Thoracic aorta (tissue), 2 donors: ENCODE measurements at regions not wholly inside any gene's neighbourhood (a gene's known extent, or its start where the extent isn't known, plus 50 kb on each side); places are given as distances from the start of the nearest gene placed in this dataset.
"Not testable (repeated sequence)": the region's sequence is repeated elsewhere in the genome, so short reads cannot be mapped to it uniquely, and the experiment has no call there.

Source experiments
- ATAC-seq: fragments of 150-250 bp; one replicate; pipeline ENCODE4 v1.8.0; 2017; ENCODE audit warnings: low read depth; ENCODE audit not compliant: insufficient number of reproducible peaks, low FRiP score
- DNase-seq: peaks from one replicate; pipeline ENCODE4 v3.0.0-alpha.2; 2020; ENCODE audit warnings: low spot score
- H3K27ac ChIP-seq, 2 donors: fragments of 200-600 bp; sonication (generic); 1 replicate in 1 of 2; 2 replicates in 1 of 2; pipeline ENCODE4 v1.5.1; 2016; ENCODE audit warnings: mild to moderate bottlenecking in 2 of 2, moderate library complexity in 2 of 2
- H3K27me3 ChIP-seq: fragments of 200-600 bp; sonication (generic); replicated peaks from 2 replicates; pipeline ENCODE4 v1.6.0; 2016; ENCODE audit warnings: mild to moderate bottlenecking; ENCODE audit not compliant: insufficient read depth
- H3K36me3 ChIP-seq: fragments of 200-600 bp; sonication (generic); one replicate; pipeline ENCODE4 v1.5.1; 2016
- H3K4me1 ChIP-seq, 2 donors: fragments of 200-600 bp; sonication (generic); 1 replicate in 1 of 2; 2 replicates in 1 of 2; pipeline versions ENCODE4 v1.5.1 to v1.6.0; 2016; ENCODE audit warnings: low read depth in 2 of 2, mild to moderate bottlenecking in 1 of 2; ENCODE audit not compliant: control insufficient read depth in 1 of 2
- H3K4me3 ChIP-seq: fragments of 200-600 bp; sonication (generic); 2 replicates; pipeline ENCODE4 v1.5.1; 2016; ENCODE audit warnings: mild to moderate bottlenecking
- H3K9me3 ChIP-seq: fragments of 200-600 bp; sonication (generic); 2 replicates; pipeline ENCODE4 v1.5.1; 2016
- CTCF ChIP-seq: fragments of 200-600 bp; sonication (generic); IDR thresholded peaks from one replicate; pipeline ENCODE4 v1.5.1; 2019; ENCODE audit warnings: antibody characterized with exemption

- DNase-seq (no peak), ATAC-seq (no peak)
- H3K27ac ChIP-seq, result no peak overlapping the region
Measured at GRCh38 chr10:81725851-81726250, 149.1 kb upstream of the NRG3 start.

GRCh38 chr10:81728692-81729091 is 146.3 kb upstream of the NRG3 start:
- no peaks in the 10 kb centered on the region for H3K9me3 ChIP-seq
- H3K27me3 ChIP-seq, result no peaks in the 10 kb centered on the region
- H3K36me3 ChIP-seq, result no peaks in the 10 kb centered on the region
- no peak overlapping the region for H3K27ac ChIP-seq
- ATAC-seq (no peak), DNase-seq (no peak)
- no peak for TF ChIP-seq CTCF
- no peak overlapping the region for H3K4me3 ChIP-seq
- H3K4me1 ChIP-seq, result no peaks in the 10 kb centered on the region

More at GRCh38 chr10:81725851-81726250, 149.1 kb upstream of the NRG3 start:
- H3K36me3 ChIP-seq, result no peaks in the 10 kb centered on the region
- no peaks in the 10 kb centered on the region for H3K27me3 ChIP-seq
- H3K4me1 ChIP-seq, result no peaks in the 10 kb centered on the region
- TF ChIP-seq CTCF, result no peak
- no peaks in the 10 kb centered on the region for H3K9me3 ChIP-seq
- no peak overlapping the region for H3K4me3 ChIP-seq

GRCh38 chr10:81730891-81731290 is 144.1 kb upstream of the NRG3 start:
- H3K36me3 ChIP-seq, result no peaks in the 10 kb centered on the region
- no peak for DNase-seq
- no peak overlapping the region for H3K4me3 ChIP-seq
- no peak for TF ChIP-seq CTCF
- ATAC-seq, result no peak
- no peaks in the 10 kb centered on the region for H3K4me1 ChIP-seq
- H3K27ac ChIP-seq, result no peak overlapping the region
- H3K27me3 ChIP-seq, result no peaks in the 10 kb centered on the region
- H3K9me3 ChIP-seq, result no peaks in the 10 kb centered on the region

GRCh38 chr10:81733542-81733941 is 141.5 kb upstream of the NRG3 start:
- no peak for TF ChIP-seq CTCF
- no peak for DNase-seq
- no peaks in the 10 kb centered on the region for H3K9me3 ChIP-seq
- no peaks in the 10 kb centered on the region for H3K4me1 ChIP-seq
- H3K36me3 ChIP-seq, result no peaks in the 10 kb centered on the region
- H3K27me3 ChIP-seq, result no peaks in the 10 kb centered on the region
- no peak for ATAC-seq
- no peak overlapping the region for H3K4me3 ChIP-seq
- H3K27ac ChIP-seq, result no peak overlapping the region

GRCh38 chr10:81735167-81735566 is 139.8 kb upstream of the NRG3 start:
- H3K9me3 ChIP-seq, DNase-seq, H3K36me3 ChIP-seq, H3K27ac ChIP-seq, ATAC-seq, H3K4me3 ChIP-seq, H3K27me3 ChIP-seq, H3K4me1 ChIP-seq: not testable (repeated sequence)

GRCh38 chr10:81759111-81759510 is 115.9 kb upstream of the NRG3 start:
- no peak for TF ChIP-seq CTCF
- no peaks in the 10 kb centered on the region for H3K9me3 ChIP-seq
- no peak for DNase-seq

More at GRCh38 chr10:81759111-81759510, 115.9 kb upstream of the NRG3 start:
- Histone ChIP-seq H3K4me3 (no peak overlapping the region), H3K27ac (no peak overlapping the region), H3K4me1 (no peaks in the 10 kb centered on the region), H3K27me3 (no peaks in the 10 kb centered on the region), H3K36me3 (no peaks in the 10 kb centered on the region)
- no peak for ATAC-seq
